LNCAP (cell line): ENCODE measurements at regions not wholly inside any gene's neighbourhood (a gene's known extent, or its start where the extent isn't known, plus 50 kb on each side); places are given as distances from the start of the nearest gene placed in this dataset.

Experiments
- TF ChIP-seq, protein P1 (sequence below): fragments of 450-650 bp; IDR thresholded peaks from 2 replicates; pipeline ENCODE4 v1.5.1; 2017; ENCODE audit warnings: mild to moderate bottlenecking

DNA sequence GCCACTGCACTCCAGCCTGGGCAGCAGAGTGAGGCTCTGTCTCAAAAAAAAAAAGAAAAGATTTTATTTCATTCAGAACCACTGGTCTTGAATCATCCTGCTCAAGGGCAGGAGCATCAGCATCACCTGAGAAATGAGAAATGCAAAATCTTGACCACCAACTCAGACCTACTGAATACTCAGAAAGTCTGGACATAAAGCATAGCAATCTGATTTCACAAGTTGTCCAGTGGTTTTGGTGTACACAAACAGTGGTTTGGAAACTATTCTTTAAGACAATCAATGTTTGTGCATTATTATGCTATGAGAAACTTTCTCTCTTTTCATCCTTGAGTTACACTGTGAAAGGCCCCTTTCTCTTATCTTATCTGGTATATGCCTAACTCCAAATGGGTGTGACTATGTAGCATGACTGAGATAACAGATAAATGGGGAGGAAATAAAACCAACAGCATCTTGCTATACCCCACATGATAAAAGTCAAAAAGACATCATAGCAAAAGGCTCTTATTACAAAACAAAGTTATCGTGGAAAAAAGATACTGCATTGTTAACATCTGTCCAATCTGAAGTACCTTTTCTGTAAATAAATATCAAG is 174.2 kb upstream of the STT3B start:
- TF ChIP-seq, protein P1, sequence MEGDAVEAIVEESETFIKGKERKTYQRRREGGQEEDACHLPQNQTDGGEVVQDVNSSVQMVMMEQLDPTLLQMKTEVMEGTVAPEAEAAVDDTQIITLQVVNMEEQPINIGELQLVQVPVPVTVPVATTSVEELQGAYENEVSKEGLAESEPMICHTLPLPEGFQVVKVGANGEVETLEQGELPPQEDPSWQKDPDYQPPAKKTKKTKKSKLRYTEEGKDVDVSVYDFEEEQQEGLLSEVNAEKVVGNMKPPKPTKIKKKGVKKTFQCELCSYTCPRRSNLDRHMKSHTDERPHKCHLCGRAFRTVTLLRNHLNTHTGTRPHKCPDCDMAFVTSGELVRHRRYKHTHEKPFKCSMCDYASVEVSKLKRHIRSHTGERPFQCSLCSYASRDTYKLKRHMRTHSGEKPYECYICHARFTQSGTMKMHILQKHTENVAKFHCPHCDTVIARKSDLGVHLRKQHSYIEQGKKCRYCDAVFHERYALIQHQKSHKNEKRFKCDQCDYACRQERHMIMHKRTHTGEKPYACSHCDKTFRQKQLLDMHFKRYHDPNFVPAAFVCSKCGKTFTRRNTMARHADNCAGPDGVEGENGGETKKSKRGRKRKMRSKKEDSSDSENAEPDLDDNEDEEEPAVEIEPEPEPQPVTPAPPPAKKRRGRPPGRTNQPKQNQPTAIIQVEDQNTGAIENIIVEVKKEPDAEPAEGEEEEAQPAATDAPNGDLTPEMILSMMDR, result no peak

DNA sequence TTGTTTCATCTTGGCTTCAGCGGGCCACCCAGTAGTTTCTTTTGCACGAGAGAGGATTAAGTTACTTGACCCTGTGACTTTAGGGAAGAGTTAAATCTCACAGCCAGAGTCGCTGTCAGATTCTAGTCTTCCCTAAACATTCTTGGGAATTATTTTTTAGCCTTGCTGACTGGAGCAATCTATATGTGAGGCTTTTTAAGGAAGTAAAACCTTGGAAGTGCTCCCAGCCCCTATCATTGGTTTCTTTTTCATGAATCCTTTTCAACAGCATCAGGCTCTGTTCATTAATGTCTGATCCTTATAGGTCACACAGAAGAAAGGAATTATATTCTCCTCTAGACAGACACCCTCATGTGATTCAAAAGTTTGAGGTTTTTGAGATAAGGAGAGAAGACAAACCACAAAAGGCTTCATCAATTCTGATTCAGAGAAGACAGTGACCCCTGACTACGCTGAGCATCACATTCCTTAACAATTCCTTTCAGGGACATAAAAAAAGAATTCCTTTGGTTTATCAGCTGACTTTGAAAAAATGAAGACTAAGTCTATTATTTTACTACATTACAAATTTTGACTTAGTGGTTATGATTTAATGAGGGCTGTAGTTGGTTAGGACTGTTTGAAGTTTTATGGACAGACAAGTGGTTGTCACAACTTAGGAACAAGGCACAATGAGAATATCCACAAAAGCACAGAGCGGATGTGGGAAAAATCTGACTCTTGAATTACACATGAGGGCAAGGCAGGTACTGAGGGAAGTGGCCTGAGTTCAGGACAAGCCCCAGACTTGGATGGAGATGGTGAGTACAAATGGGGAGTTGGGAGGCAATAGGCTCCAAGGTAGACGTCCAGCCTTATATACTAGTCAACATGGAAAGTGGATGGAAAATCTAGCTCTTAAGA is 171.1 kb upstream of the STT3B start:
- TF ChIP-seq, protein P1, result no peak

DNA sequence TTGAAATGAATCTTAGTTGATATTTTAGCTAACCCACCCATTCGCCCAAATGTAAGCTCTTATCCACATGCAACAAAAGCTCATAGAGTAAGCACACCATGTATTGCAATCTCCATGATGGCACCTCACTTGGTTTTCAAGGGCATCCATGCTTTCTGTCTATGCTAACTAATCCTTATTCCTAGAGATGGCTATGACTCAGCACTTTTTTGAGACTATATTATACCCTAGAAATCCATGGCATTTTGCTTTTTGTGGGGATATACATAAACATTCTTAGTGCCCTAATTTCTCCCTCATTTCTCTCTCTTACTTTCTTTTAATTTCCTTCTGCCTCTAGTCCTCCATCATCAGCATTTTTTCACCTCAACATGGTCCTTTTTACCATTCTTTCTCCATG is 168.5 kb upstream of the STT3B start:
- TF ChIP-seq, protein P1, result no peak

DNA sequence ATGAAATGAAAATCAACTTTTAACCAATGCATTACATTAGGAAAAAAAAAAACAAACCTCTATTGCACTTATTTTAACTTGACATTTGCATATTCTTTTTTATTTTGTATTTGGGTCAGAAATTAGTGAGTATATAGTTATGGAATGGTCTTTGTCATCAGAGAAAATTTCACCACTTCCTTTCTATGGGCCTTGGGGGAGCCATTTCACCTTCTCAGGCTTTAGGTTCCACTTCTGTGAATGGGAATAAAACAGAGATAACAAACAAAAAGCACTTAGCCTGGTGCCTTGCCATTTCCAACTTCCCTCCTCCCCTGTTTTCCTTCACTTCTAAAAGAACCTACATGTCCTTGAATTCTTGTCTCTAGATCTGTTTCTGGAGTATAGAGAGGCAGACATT is 168.0 kb upstream of the STT3B start:
- TF ChIP-seq, protein P1, result no peak

DNA sequence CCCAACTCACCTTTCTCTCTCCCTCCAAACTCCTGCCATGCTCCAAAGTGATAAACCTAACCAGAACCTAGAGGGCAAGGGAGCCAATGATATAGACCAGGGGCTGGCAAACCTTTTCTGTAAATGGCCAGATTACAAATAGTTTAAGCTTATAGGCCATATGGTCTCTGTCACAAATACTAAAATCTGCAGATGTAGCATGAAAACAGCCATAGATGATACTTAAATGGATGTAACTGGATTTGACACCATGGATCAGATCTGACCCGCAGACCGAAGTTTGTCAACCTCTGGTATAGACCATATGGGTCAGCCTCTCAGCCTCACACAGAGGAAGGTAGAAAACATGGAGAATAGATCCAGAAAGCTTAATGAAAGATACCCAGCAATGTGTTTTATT is 165.2 kb upstream of the STT3B start:
- TF ChIP-seq, protein P1, result no peak

DNA sequence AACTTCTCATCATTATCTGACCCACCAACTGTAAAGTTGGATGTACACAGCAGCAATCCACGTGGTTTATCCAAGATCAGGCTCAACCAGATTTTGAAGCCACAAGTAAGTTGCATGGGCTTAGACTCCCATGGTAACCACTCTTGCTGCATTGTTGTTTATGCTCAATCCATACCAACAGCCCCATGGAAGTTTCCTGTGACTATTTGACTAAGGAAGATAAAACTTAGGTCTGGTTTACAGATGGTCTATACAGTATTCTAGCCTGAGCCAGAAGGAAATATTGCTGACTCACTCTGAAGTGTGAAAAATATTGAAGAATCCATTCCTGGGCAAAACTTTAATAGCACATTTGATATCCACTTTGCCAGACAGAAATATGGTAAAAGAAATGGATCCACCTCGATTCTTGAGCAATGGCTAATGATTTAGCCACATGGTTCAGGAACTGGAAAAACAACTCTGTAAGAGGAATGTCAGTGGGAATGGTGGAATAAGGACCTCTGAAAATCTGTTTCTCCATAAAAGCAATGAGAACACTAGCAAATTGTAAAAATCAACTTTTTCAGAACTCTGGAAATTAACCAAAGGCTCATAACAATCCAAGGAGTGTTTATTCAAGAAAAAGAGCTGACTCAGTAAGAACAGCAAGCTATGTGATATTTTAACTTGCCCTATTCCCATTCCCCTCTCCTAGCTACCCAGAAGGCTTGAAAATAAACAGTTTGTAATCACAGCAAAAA is 162.9 kb upstream of the STT3B start:
- TF ChIP-seq, protein P1, result no peak

DNA sequence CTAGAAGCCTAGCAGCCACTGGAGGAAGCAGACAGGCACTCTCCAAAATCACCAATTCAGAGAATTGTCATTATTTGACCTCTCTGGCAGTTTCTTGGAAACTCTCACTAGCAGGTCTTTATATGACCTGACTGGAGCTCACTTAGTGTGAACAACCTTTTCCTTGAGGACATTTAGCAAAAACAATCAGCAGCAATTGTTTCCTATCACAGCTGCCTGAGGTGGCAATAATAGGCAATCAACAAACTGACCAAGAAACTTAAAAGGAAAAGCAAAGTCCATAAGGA is 162.4 kb upstream of the STT3B start:
- TF ChIP-seq, protein P1, result no peak
